Neural progenitor cell (in vitro differentiated cells): ENCODE measurements at regions not wholly inside any gene's neighbourhood (a gene's known extent, or its start where the extent isn't known, plus 50 kb on each side); places are given as distances from the start of the nearest gene placed in this dataset.

Experiments used
- DNase-seq: peaks from one replicate; pipeline ENCODE4 v3.0.0-alpha.2; 2016; ENCODE audit warnings: low spot score
- H2AFZ ChIP-seq: fragments of 200-600 bp; sonication (generic); replicated peaks from 2 replicates; pipeline ENCODE4 v1.6.1; 2016; ENCODE audit warnings: antibody characterized with exemption
- H3F3A ChIP-seq: fragments of 200-600 bp; sonication (generic); 2 replicates; pipeline ENCODE4 v1.6.1; 2016; ENCODE audit warnings: antibody characterized with exemption, low read depth
- H3K27ac ChIP-seq: fragments of 200-600 bp; sonication (generic); 2 replicates; pipeline ENCODE4 v1.5.1; 2016; ENCODE audit warnings: mild to moderate bottlenecking
- H3K27me3 ChIP-seq: fragments of 200-600 bp; sonication (generic); 2 replicates; pipeline ENCODE4 v1.6.1; 2016; ENCODE audit warnings: mild to moderate bottlenecking, moderate library complexity
- H3K36me3 ChIP-seq: fragments of 200-600 bp; sonication (generic); 2 replicates; pipeline ENCODE4 v1.5.1; 2016
- H3K4me1 ChIP-seq: fragments of 200-600 bp; sonication (generic); 2 replicates; pipeline ENCODE4 v1.6.1; 2016; ENCODE audit warnings: mixed run types
- H3K4me2 ChIP-seq: fragments of 200-600 bp; sonication (generic); 2 replicates; pipeline ENCODE4 v1.6.1; 2016
- H3K4me3 ChIP-seq: fragments of 200-600 bp; sonication (generic); 2 replicates; pipeline ENCODE4 v1.5.1; 2016
- H3K79me2 ChIP-seq: fragments of 200-600 bp; sonication (generic); 2 replicates; pipeline ENCODE4 v1.6.1; 2016; ENCODE audit warnings: low read depth
- H3K9ac ChIP-seq: fragments of 200-600 bp; sonication (generic); 2 replicates; pipeline ENCODE4 v1.6.1; 2016
- H3K9me3 ChIP-seq: fragments of 200-600 bp; sonication (generic); 2 replicates; pipeline ENCODE4 v1.5.1; 2016; ENCODE audit warnings: low read depth
- H4K20me1 ChIP-seq: fragments of 200-600 bp; sonication (generic); 2 replicates; pipeline ENCODE4 v1.6.1; 2016; ENCODE audit warnings: low read depth
- H3K27ac Mint-ChIP-seq: 3 replicates; pipeline ENCODE4 v1.8.0; 2021; ENCODE audit warnings: mixed read lengths
- H3K27me3 Mint-ChIP-seq: 2 replicates; pipeline ENCODE4 v1.8.0; 2022; ENCODE audit warnings: low read depth, mild to moderate bottlenecking, inconsistent platforms, moderate library complexity, mixed read lengths; ENCODE audit not compliant: insufficient read depth
- H3K36me3 Mint-ChIP-seq: 3 replicates; pipeline ENCODE4 v1.8.0; 2021; ENCODE audit warnings: mixed read lengths
- H3K4me1 Mint-ChIP-seq: 3 replicates; pipeline ENCODE4 v1.8.0; 2021; ENCODE audit warnings: mixed read lengths
- H3K4me3 Mint-ChIP-seq: 3 replicates; pipeline ENCODE4 v1.8.0; 2021; ENCODE audit warnings: mild to moderate bottlenecking, moderate library complexity, mixed read lengths
- H3K9me3 Mint-ChIP-seq: 3 replicates; pipeline ENCODE4 v1.8.0; 2020; ENCODE audit warnings: mixed read lengths
- EZH2 ChIP-seq: fragments of 200-600 bp; sonication (generic); IDR thresholded peaks from 2 replicates; pipeline ENCODE4 v1.6.1; 2017; ENCODE audit warnings: antibody characterized with exemption, mild to moderate bottlenecking, moderate library complexity
- EZH2phosphoT487 ChIP-seq: fragments of 200-600 bp; sonication (generic); IDR thresholded peaks from 2 replicates; pipeline ENCODE4 v1.6.1; 2017; ENCODE audit warnings: antibody characterized with exemption
- TF ChIP-seq, protein P1 (sequence below): fragments of 200-600 bp; sonication (generic); IDR thresholded peaks from 2 replicates; pipeline ENCODE4 v1.5.1; 2017; ENCODE audit warnings: antibody characterized with exemption, mild to moderate bottlenecking

DNA sequence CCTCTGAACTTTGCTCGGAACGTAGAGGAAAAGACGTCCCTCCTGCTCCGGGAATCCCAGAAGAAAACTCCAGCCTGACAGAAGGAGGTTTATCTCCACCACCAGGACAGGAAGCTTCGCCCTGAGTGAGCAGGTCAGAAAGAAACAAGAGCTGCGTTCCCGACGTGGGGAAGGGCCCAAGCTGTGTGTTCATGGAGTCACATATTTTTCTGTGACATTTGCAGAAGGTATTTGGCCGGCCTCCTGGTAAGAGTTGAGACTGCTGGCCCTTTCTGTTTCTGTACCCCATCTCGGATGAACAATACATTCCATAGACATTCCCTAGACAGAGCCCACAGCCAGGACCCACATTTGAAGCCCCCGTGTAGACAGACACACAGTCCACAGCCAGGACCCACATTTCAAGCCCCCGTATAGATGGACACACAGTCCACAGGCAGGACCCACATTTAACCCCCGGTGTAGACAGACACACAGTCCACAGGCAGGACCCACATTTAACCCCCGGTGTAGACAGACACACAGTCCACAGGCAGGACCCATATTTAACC is 230.8 kb downstream of the SHOX start:
- H3K4me1 ChIP-seq = no peaks in the 10 kb centered on the region
- H3K9ac ChIP-seq = no peak overlapping the region
- Mint-ChIP-seq H3K4me1 (peaks cover 7% of the 10 kb centered on the region), H3K4me3 (no peak overlapping the region), H3K36me3 (no peaks in the 10 kb centered on the region), H3K9me3 (peaks cover 2% of the 10 kb centered on the region), H3K27ac (no peak overlapping the region), H3K27me3 (no peaks in the 10 kb centered on the region)
- no peak overlapping the region for H2AFZ ChIP-seq
- no peaks in the 10 kb centered on the region for H3K9me3 ChIP-seq
- H3K27me3 ChIP-seq = no peaks in the 10 kb centered on the region
- H3F3A ChIP-seq = no peaks in the 10 kb centered on the region
- DNase-seq = no peak
- H3K79me2 ChIP-seq = no peaks in the 10 kb centered on the region
- no peak overlapping the region for H3K4me2 ChIP-seq
- H3K27ac ChIP-seq = no peak overlapping the region
- no peak overlapping the region for H3K4me3 ChIP-seq
- H4K20me1 ChIP-seq = no peaks in the 10 kb centered on the region
- no peaks in the 10 kb centered on the region for H3K36me3 ChIP-seq
- TF ChIP-seq, protein P1, sequence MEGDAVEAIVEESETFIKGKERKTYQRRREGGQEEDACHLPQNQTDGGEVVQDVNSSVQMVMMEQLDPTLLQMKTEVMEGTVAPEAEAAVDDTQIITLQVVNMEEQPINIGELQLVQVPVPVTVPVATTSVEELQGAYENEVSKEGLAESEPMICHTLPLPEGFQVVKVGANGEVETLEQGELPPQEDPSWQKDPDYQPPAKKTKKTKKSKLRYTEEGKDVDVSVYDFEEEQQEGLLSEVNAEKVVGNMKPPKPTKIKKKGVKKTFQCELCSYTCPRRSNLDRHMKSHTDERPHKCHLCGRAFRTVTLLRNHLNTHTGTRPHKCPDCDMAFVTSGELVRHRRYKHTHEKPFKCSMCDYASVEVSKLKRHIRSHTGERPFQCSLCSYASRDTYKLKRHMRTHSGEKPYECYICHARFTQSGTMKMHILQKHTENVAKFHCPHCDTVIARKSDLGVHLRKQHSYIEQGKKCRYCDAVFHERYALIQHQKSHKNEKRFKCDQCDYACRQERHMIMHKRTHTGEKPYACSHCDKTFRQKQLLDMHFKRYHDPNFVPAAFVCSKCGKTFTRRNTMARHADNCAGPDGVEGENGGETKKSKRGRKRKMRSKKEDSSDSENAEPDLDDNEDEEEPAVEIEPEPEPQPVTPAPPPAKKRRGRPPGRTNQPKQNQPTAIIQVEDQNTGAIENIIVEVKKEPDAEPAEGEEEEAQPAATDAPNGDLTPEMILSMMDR = no peak
- TF ChIP-seq EZH2 (no peak), EZH2phosphoT487 (no peak)

DNA sequence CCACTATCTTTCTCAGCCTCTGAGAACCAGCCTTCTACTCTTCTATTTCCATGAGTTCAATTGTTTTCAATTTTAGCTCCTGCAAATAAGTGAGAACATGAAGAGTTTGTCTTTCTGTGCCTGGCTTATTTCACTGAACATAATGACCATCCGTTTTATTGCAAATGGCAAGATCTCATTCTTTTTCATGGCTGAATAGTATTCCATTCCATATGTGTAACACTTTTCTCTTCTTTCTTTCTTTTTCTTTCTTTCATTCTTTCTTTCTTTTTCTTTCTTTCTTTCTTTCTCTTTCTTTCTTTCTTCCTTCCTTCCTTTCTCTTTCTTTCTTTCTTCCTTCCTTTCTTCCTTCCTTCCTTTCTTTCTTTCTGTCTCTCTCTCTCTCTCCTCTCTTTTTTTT is 228.7 kb downstream of the SHOX start:
- H3K27ac ChIP-seq = no peak overlapping the region
- H3K27me3 ChIP-seq = no peaks in the 10 kb centered on the region
- no peak overlapping the region for H3K9ac ChIP-seq
- no peaks in the 10 kb centered on the region for H4K20me1 ChIP-seq
- H3K79me2 ChIP-seq = no peaks in the 10 kb centered on the region
- no peak overlapping the region for H3K27ac Mint-ChIP-seq
- H3K4me2 ChIP-seq = no peak overlapping the region
- no peak overlapping the region for H3K4me3 Mint-ChIP-seq
- H2AFZ ChIP-seq = no peak overlapping the region
- H3K9me3 ChIP-seq = no peaks in the 10 kb centered on the region
- no peak for DNase-seq
- no peaks in the 10 kb centered on the region for H3K36me3 ChIP-seq
- H3K27me3 Mint-ChIP-seq = no peaks in the 10 kb centered on the region
- H3F3A ChIP-seq = no peaks in the 10 kb centered on the region
- no peaks in the 10 kb centered on the region for H3K36me3 Mint-ChIP-seq
- no peaks in the 10 kb centered on the region for H3K4me1 ChIP-seq
- no peak for TF ChIP-seq EZH2phosphoT487
- TF ChIP-seq, protein P1 = no peak
- TF ChIP-seq EZH2 = no peak
- H3K4me1 Mint-ChIP-seq = peaks cover 7% of the 10 kb centered on the region
- H3K4me3 ChIP-seq = no peak overlapping the region
- peaks cover 2% of the 10 kb centered on the region for H3K9me3 Mint-ChIP-seq

GRCh38 chrX:858542-859078 is 228.0 kb downstream of the SHOX start:
- no peak overlapping the region for H3K4me3 ChIP-seq
- TF ChIP-seq EZH2 (no peak), EZH2phosphoT487 (no peak)
- TF ChIP-seq, protein P1 = no peak
- H3K36me3 ChIP-seq = no peaks in the 10 kb centered on the region
- Mint-ChIP-seq H3K27ac (no peak overlapping the region), H3K4me1 (peaks cover 7% of the 10 kb centered on the region), H3K27me3 (no peaks in the 10 kb centered on the region), H3K4me3 (no peak overlapping the region), H3K9me3 (peaks cover 2% of the 10 kb centered on the region), H3K36me3 (no peaks in the 10 kb centered on the region)
- no peak overlapping the region for H2AFZ ChIP-seq
- no peaks in the 10 kb centered on the region for H3K27me3 ChIP-seq
- no peak for DNase-seq
- no peak overlapping the region for H3K9ac ChIP-seq
- H3K4me1 ChIP-seq = no peaks in the 10 kb centered on the region
- no peak overlapping the region for H3K4me2 ChIP-seq
- H3K27ac ChIP-seq = no peak overlapping the region
- H3F3A ChIP-seq = no peaks in the 10 kb centered on the region
- no peaks in the 10 kb centered on the region for H3K79me2 ChIP-seq
- no peaks in the 10 kb centered on the region for H4K20me1 ChIP-seq
- no peaks in the 10 kb centered on the region for H3K9me3 ChIP-seq
